ENCODE measurements at regions not wholly inside any gene's neighbourhood (a gene's known extent, or its start where the extent isn't known, plus 50 kb on each side); places are given as distances from the start of the nearest gene placed in this dataset.
"Not testable (repeated sequence)": the region's sequence is repeated elsewhere in the genome, so short reads cannot be mapped to it uniquely, and the experiment has no call there.

DNA sequence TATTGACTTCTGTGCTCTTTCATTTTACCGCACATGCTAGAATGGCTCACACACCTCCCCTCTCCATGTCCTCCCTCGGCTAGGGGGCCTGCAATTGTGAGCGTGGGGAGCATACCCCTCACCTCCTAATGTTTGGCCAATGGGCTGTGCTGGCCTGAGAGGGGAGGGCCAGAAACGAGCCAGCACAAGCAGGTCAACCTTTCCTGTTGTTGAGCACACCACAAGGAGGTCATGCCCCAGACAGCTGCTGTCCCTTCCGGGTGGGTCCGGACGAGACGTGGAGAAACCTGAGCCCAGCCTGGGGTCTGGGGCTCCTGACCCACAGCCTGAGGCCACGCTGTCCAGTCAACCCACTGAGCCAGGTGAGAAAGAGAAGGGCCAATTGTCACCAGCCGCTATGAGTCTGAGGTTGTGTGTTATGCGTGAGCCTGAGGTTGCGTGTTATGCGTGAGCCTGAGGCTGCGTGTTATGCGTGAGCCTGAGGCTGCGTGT is 77.4 kb downstream of the TTLL2 start:
- DNase-seq (ENCODE audit: extremely low spot score) = no peak
- TF ChIP-seq, protein P1, sequence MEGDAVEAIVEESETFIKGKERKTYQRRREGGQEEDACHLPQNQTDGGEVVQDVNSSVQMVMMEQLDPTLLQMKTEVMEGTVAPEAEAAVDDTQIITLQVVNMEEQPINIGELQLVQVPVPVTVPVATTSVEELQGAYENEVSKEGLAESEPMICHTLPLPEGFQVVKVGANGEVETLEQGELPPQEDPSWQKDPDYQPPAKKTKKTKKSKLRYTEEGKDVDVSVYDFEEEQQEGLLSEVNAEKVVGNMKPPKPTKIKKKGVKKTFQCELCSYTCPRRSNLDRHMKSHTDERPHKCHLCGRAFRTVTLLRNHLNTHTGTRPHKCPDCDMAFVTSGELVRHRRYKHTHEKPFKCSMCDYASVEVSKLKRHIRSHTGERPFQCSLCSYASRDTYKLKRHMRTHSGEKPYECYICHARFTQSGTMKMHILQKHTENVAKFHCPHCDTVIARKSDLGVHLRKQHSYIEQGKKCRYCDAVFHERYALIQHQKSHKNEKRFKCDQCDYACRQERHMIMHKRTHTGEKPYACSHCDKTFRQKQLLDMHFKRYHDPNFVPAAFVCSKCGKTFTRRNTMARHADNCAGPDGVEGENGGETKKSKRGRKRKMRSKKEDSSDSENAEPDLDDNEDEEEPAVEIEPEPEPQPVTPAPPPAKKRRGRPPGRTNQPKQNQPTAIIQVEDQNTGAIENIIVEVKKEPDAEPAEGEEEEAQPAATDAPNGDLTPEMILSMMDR (IDR thresholded peaks at IDR 0.05; ENCODE audit: control extremely low read depth, extremely low read depth, low read depth, missing control alignments) = no peak
- CTCF ChIA-PET = no interaction called here
- POLR2A ChIA-PET = no interaction called here

DNA sequence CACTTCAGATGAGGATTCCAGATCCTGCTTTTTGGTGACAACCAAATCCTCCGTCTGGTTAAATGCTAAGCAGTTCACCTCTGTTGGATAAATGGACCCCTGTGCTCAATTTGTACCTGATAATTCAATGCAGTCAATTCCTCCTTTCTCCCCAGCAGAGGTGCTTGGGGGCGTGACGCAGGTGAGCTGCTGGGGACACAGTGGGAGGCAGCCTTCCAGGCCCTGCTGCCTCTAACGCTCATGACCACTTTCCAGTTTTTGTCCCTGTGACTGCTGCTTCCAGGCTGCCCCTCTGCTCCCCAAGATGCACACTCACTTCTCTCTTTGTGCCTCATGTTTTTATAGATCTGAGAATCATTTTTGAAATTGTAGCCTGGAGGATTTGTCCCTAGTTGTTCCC is 78.5 kb downstream of the TTLL2 start:
- CTCF ChIA-PET = no interaction called here

GRCh38 chr6:167404385-167405049 is 79.6 kb downstream of the TTLL2 start:
- POLR2A ChIA-PET = no interaction called here
- DNase-seq (ENCODE audit: extremely low spot score) = no peak
- TF ChIP-seq, protein P1 (IDR thresholded peaks at IDR 0.05; ENCODE audit: control extremely low read depth, extremely low read depth, low read depth, missing control alignments) = no peak
- CTCF ChIA-PET = no interaction called here

More for the DNA sequence above, 78.5 kb downstream of the TTLL2 start:
- TF ChIP-seq, protein P1 (IDR thresholded peaks at IDR 0.05; ENCODE audit: control extremely low read depth, extremely low read depth, low read depth, missing control alignments) = no peak
- no peak for DNase-seq (ENCODE audit: extremely low spot score)
- POLR2A ChIA-PET = interaction anchor here (0.5 kb wide), 1 partner anchor 1129 kb away, joined by 4 read pairs; no protein-coding TSS in a partner anchor

DNA sequence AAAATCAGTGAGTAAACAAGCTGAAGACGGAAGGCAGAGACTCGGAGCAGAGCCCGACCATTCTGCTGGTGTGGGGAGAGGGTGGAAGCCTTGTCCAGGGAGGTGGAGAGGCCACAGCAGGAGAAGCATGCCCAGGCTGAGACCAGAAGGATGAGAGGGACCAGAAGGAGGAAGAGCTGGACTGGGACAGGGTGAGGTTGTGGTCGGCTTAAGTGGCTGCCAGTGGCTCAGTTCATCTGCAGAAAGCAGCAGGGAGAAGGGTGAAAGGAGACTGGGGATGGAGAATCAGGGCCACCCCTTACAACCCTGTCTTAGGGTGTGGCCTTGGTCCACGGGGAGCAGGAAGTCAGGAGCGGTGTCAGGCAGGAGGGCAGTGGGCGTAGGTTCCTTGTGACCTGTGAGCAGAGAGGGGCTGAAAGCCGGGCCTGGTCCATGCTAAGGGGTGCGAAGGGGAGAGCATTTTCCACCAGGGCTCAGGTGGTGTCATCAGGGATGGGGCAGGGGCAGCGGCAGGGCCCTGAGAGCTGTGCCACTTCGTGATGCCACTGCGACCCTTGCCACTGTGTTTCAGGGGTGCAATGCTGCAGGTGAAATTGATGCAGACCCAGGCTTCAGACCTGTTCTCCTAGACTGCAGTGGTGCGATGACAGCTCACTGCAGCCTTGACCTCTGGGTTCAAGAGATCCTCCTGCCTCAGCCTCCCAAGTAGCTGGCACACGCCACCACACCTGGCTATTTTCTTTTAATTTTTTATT is 81.1 kb downstream of the TTLL2 start:
- DNase-seq (ENCODE audit: extremely low spot score) = no peak
- CTCF ChIA-PET = no interaction called here
- POLR2A ChIA-PET = no interaction called here
- TF ChIP-seq, protein P1 (IDR thresholded peaks at IDR 0.05; ENCODE audit: control extremely low read depth, extremely low read depth, low read depth, missing control alignments) = no peak

DNA sequence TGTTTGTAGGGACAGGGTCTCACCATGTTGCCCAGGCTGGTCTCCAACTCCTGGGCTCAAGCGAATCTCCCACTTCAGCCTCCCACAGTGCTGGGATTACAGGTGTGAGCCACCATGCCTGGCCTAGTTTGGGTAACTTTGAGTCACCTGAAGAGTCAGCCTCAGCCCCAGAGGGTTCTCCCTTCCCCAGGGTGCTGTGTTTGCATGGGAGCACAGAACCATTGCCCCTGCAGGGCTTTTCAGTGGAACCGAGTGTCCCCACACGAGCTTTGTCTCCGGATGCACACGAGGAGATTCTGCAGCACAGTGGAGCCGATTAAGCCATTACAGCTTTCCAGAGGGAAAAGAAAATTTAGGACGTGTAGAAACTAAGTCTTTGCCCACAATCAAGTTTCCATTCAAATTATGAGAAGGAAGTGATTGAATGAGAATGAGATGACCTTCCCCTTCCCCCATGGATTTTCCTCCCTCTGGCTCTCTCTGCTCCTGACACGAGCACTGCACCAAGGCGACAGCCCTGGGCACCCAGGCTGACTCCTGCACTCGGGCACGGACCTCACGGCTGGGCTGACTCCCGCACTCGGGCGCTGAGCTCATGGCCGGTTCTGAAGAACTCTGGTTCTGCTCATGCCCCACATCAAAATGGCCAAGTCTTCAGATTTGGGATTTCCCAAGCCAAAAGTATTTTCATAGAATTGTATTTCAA is 81.8 kb downstream of the TTLL2 start:
- CTCF ChIA-PET = interaction anchor here (0.6 kb wide), 1 partner anchor 517 kb away, joined by 3 read pairs; no protein-coding TSS in a partner anchor
- DNase-seq (ENCODE audit: extremely low spot score); POLR2A ChIA-PET: not testable (repeated sequence)

- POLR2A ChIA-PET = no interaction called here
- TF ChIP-seq, protein P1 (IDR thresholded peaks at IDR 0.05; ENCODE audit: control extremely low read depth, extremely low read depth, low read depth, missing control alignments) = no peak
- DNase-seq (ENCODE audit: extremely low spot score) = no peak
- CTCF ChIA-PET = interaction anchor here (0.6 to 2.3 kb wide), 2 partner anchors 56 to 516 kb away, joined by 3 to 6 read pairs; no protein-coding TSS in a partner anchor
These were observed 82.6 kb downstream of the TTLL2 start for GRCh38 chr6:167407239-167408064.

Data from GM10248 (cell line).